Endothelial cell of umbilical vein (primary cell): ENCODE measurements at regions not wholly inside any gene's neighbourhood (a gene's known extent, or its start where the extent isn't known, plus 50 kb on each side); places are given as distances from the start of the nearest gene placed in this dataset.

Source experiments
- BruUV-seq: library from RNA; stranded (reverse); fragments of 400-500 nt; replicated peaks from 2 replicates; lab custom pipeline; 2021; lab: Mats Ljungman, UMichigan
- CTCF ChIA-PET: fragments of 300-600, 350-600 bp; sonication (Branson Sonifier 250); formaldehyde crosslinking; loops from one replicate; lab custom pipeline; 2021; ENCODE audit warnings: antibody characterized with exemption, inconsistent platforms; lab: Charles Lee
- POLR2A ChIA-PET: fragments of 300-600, 350-600 bp; sonication (Branson Sonifier 250); formaldehyde crosslinking; loops from one replicate; lab custom pipeline; 2021; ENCODE audit warnings: antibody characterized with exemption, inconsistent platforms; lab: Charles Lee
- DNase-seq: peaks from one replicate; pipeline ENCODE4 v3.0.0-alpha.2; 2011; ENCODE audit warnings: low read depth, low spot score
- FAIRE-seq: peaks from 2 replicates; lab custom pipeline; 2011; peaks lifted over from hg19 to GRCh38; lab: Jason Lieb, UNC
- H2AFZ ChIP-seq: 2 replicates; pipeline ENCODE4 v1.6.0; 2012; ENCODE audit warnings: low read depth, low read length, control low read depth, inconsistent platforms
- H3K27ac ChIP-seq: 2 replicates; pipeline ENCODE4 v1.5.1; 2011; ENCODE audit warnings: low read depth, mild to moderate bottlenecking, control low read depth, low read length, moderate library complexity; ENCODE audit not compliant: insufficient read depth
- H3K27me3 ChIP-seq, 2 experiments: 2 replicates each; pipeline versions ENCODE4 v1.6.0 to v1.6.1; 2011; ENCODE audit warnings: low read length in 2 of 2, mixed read lengths in 1 of 2; ENCODE audit not compliant: control insufficient read depth in 2 of 2, insufficient read depth in 2 of 2
- H3K36me3 ChIP-seq, 2 experiments: 2 replicates in 1 of 2; 3 replicates in 1 of 2; pipeline ENCODE4 v1.5.1; 2011; ENCODE audit warnings: low read length in 2 of 2, mild to moderate bottlenecking in 1 of 2, moderate library complexity in 1 of 2; ENCODE audit not compliant: control insufficient read depth in 2 of 2, insufficient read depth in 2 of 2; ENCODE audit errors: extremely low read depth in 1 of 2
- H3K4me1 ChIP-seq: 3 replicates; pipeline ENCODE4 v1.5.1; 2011; ENCODE audit warnings: mild to moderate bottlenecking, low read length; ENCODE audit not compliant: control insufficient read depth, insufficient read depth; ENCODE audit errors: extremely low read depth
- H3K4me2 ChIP-seq: 2 replicates; pipeline ENCODE4 v1.6.1; 2011; ENCODE audit warnings: low read length, control low read depth, mixed read lengths; ENCODE audit not compliant: insufficient read depth
- H3K4me3 ChIP-seq, 3 experiments: fragments of 200-600 bp in 1 of 3; sonication (generic), shearing (Covaris generic) in 1 of 3; replicated peaks in 1 of 3; 2 replicates each; pipeline ENCODE4 v1.5.1; 2011 to 2016; ENCODE audit warnings: control low read depth in 3 of 3, low read length in 3 of 3, mild to moderate bottlenecking in 2 of 3, inconsistent platforms in 1 of 3, low read depth in 1 of 3, moderate library complexity in 1 of 3; ENCODE audit not compliant: insufficient read depth in 1 of 3
- H3K79me2 ChIP-seq: 2 replicates; pipeline ENCODE4 v1.6.0; 2012; ENCODE audit warnings: low read length, inconsistent platforms; ENCODE audit not compliant: control insufficient read depth, insufficient read depth
- H3K9ac ChIP-seq: replicated peaks from 2 replicates; pipeline ENCODE3; 2011; ENCODE audit warnings: low read length, control low read depth; ENCODE audit not compliant: insufficient read depth; ENCODE audit errors: extremely low read depth
- H3K9me1 ChIP-seq: replicated peaks from 3 replicates; pipeline ENCODE4 v1.6.0; 2011; ENCODE audit warnings: mild to moderate bottlenecking, low read length; ENCODE audit not compliant: control insufficient read depth, insufficient read depth; ENCODE audit errors: extremely low read depth
- H3K9me3 ChIP-seq: replicated peaks from 2 replicates; pipeline ENCODE4 v1.5.1; 2012; ENCODE audit warnings: low read length, inconsistent platforms; ENCODE audit not compliant: control insufficient read depth, insufficient read depth
- H4K20me1 ChIP-seq: replicated peaks from 2 replicates; pipeline ENCODE3; 2011; ENCODE audit warnings: mild to moderate bottlenecking, low read length; ENCODE audit not compliant: control insufficient read depth, insufficient read depth; ENCODE audit errors: extremely low read depth
- CTCF ChIP-seq, 2 donors: IDR thresholded peaks; 1 replicate in 1 of 2; 2 replicates in 1 of 2; pipeline ENCODE4 v1.5.1; 2011; ENCODE audit warnings: low read length in 2 of 2, mild to moderate bottlenecking in 2 of 2, moderate library complexity in 2 of 2, control low read depth in 1 of 2, inconsistent platforms in 1 of 2, low read depth in 1 of 2; ENCODE audit not compliant: insufficient read depth in 1 of 2; ENCODE audit errors: extremely low read depth in 1 of 2
- EZH2 ChIP-seq: IDR thresholded peaks from 2 replicates; pipeline ENCODE4 v1.6.1; 2012; ENCODE audit warnings: borderline replicate concordance, low read depth, mild to moderate bottlenecking, moderate library complexity, low read length, inconsistent platforms; ENCODE audit not compliant: severe bottlenecking
- FOS ChIP-seq: IDR thresholded peaks from 2 replicates; pipeline ENCODE4 v1.6.1; 2011; ENCODE audit warnings: mild to moderate bottlenecking, low read length, moderate library complexity, borderline replicate concordance; ENCODE audit not compliant: insufficient read depth
- GATA2 ChIP-seq: IDR thresholded peaks from 2 replicates; pipeline ENCODE4 v1.7.0; 2011; ENCODE audit warnings: low read depth, mild to moderate bottlenecking, moderate library complexity, mixed read lengths, low read length; ENCODE audit not compliant: insufficient read length, insufficient read depth
- JUN ChIP-seq: IDR thresholded peaks from 2 replicates; pipeline ENCODE4 v1.6.1; 2011; ENCODE audit warnings: borderline replicate concordance, low read depth; ENCODE audit not compliant: insufficient read length, insufficient read depth
- MAX ChIP-seq: IDR thresholded peaks from 2 replicates; pipeline ENCODE4 v1.6.1; 2011; ENCODE audit not compliant: insufficient read depth, insufficient read length
- MYC ChIP-seq: IDR thresholded peaks from one replicate; pipeline ENCODE4 v1.6.1; 2011; ENCODE audit warnings: mild to moderate bottlenecking, low read depth, low read length
- POLR2A ChIP-seq: IDR thresholded peaks from 2 replicates; pipeline ENCODE4 v1.6.1; 2012; ENCODE audit warnings: low read depth, mild to moderate bottlenecking, control low read depth, low read length
- POLR2AphosphoS5 ChIP-seq: IDR thresholded peaks from 2 replicates; pipeline ENCODE4 v1.6.1; 2012; ENCODE audit warnings: low read depth, mild to moderate bottlenecking, control low read depth, low read length, moderate library complexity; ENCODE audit not compliant: insufficient read depth
- dilution Hi-C: fragments of 300-500 bp; cut with MboI; formaldehyde crosslinking; loops from one replicate; pipeline ENCODE4 v1.15.0; 2019; ENCODE audit warnings: low sequenced_read_pairs; ENCODE audit not compliant: extremely low pct_ligation_motif_present
- intact Hi-C: fragments of 100-400 bp; cut with micrococcal nuclease; formaldehyde crosslinking; loops from one replicate; pipeline ENCODE4 v1.10.0; 2022

- no peak overlapping the region for H3K27ac ChIP-seq
- H2AFZ ChIP-seq = no peak overlapping the region
- H3K9me1 ChIP-seq = no peaks in the 10 kb centered on the region
- H4K20me1 ChIP-seq = no peaks in the 10 kb centered on the region
- H3K4me3 ChIP-seq = no peak overlapping the region
- intact Hi-C loops = no loop called here
- H3K9ac ChIP-seq = no peak overlapping the region
- ChIA-PET POLR2A (no interaction called here), CTCF (no interaction called here)
- no peaks in the 10 kb centered on the region for H3K36me3 ChIP-seq
- dilution Hi-C loops = no loop called here
- no peak for FAIRE-seq
- H3K79me2 ChIP-seq = no peaks in the 10 kb centered on the region
- no peak for DNase-seq
- BruUV-seq = no TSS peak
- TF ChIP-seq MAX = no peak
- no peak for TF ChIP-seq GATA2
- TF ChIP-seq FOS = no peak
- TF ChIP-seq JUN = no peak
- TF ChIP-seq MYC = no peak
- TF ChIP-seq POLR2AphosphoS5 = no peak
- no peak for TF ChIP-seq CTCF (IDR thresholded peaks at IDR 0.05; ENCODE audit: extremely low read depth in 1 of 2, insufficient read depth in 1 of 2, low read depth in 1 of 2, low read length in 2 of 2)
- TF ChIP-seq POLR2A = no peak
- TF ChIP-seq EZH2 = no peak
- no peaks in the 10 kb centered on the region for H3K27me3 ChIP-seq
- H3K4me2 ChIP-seq = no peak overlapping the region
- H3K4me1 ChIP-seq = no peaks in the 10 kb centered on the region
- no peaks in the 10 kb centered on the region for H3K9me3 ChIP-seq
Measured at GRCh38 chr13:58869566-58869965, 1238.0 kb downstream of the PCDH17 start.
